Stimulated activated CD4-positive, alpha-beta T cell treated with anti-CD3 and anti-CD28 coated beads, Interleukin-15, amount 100 ng/mL, for 48 hours (primary cell): ENCODE measurements at regions not wholly inside any gene's neighbourhood (a gene's known extent, or its start where the extent isn't known, plus 50 kb on each side); places are given as distances from the start of the nearest gene placed in this dataset.
"Not testable (repeated sequence)": the region's sequence is repeated elsewhere in the genome, so short reads cannot be mapped to it uniquely, and the experiment has no call there.

Experiments used
- DNase-seq, 2 donors: peaks; one replicate each; pipeline ENCODE4 v3.0.0-alpha.2; 2020; ENCODE audit warnings: low read depth in 2 of 2

DNA sequence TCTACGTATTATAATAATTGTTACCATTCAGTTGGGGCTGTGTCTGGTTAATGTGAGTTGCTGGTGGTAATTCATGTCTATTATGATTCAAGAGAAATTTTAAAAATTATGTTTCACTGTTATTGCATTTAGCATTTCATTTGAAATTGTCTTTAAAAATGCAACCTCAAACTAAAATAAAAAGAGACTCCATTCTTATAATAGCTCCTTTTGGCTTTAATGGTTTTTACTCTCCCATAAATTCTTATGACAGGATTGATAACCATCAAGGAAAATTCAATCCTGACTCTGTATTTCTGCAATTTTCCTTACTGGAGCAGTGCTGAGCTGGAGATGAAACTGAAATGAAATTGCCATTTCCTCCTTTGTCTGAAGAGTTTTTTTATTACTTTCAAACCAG lies 262.7 kb downstream of the REEP3 start:
- DNase-seq = no peak

DNA sequence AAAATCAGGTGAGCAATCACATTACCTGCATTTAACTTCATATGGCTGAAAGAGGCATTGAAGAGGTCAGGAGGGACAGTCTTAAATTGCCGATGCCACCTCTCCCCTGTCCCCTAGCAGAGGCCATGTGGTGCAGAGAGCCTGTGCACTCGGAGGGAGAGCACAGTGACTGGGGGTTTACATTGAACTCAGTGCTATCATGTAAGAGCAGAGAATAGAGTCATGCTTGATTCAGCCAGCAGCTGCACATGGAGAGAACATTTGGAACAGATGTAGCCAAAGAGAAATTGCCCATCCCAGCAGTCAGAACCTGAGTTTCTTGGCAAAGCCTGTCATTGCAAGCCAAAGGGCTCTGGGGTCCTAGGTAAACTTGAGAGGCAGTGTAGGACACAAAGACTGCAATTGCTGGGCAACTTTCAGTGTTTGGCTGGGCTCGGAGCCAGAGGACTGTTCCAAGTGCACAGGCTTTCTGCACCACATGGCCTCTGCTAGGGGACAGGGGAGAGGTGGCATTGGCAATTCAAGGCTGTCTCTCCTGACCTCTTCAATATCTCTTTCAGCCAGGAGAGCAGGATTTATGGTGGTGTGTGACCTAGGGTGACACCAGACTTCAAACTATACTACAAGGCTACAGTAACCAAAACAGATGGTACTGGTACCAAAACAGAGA lies 267.1 kb downstream of the REEP3 start:
- no peak for DNase-seq

GRCh38 chr10:63795094-63795860 lies 274.1 kb downstream of the REEP3 start:
- no peak for DNase-seq

- no peak for DNase-seq
These were observed 277.6 kb downstream of the REEP3 start for GRCh38 chr10:63798599-63799498.

DNA sequence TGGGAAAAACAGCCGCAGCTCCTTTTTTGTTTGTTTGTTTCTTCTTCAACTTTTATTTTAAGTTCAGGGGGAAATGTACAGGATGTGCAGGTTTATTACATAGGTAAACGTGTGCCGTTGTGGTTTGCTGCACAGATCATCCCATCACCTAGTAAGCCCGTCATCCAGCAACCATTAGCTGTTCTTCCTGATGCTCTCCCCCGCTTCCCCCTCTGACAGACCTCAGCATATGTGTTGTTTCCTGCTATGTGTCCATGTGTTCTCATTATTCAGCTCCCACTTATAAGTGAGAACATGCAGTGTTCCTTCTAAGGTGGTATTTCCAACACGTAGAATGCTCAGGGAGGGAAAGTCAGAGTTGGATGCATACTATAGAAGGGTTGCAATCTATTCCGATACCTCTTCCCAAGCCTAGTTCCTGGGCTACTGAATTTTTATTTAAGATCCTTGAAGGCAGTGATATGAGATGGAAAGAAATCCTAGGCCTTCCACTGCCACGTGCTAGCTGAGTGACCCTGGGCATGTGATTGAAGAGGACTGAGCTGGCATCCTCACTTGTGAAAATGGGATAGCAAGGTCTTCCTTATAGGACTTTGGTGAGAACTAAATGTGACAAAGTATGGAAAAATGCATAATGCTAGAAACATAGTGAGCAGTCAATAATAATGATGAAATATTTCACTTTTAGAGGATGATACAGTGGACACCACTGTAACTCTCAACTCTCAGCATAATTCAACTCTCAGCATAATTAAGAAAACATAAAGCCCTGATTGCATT lies 278.5 kb downstream of the REEP3 start:
- no peak for DNase-seq

- no peak for DNase-seq
These were observed 280.0 kb downstream of the REEP3 start for GRCh38 chr10:63801166-63801565.

DNA sequence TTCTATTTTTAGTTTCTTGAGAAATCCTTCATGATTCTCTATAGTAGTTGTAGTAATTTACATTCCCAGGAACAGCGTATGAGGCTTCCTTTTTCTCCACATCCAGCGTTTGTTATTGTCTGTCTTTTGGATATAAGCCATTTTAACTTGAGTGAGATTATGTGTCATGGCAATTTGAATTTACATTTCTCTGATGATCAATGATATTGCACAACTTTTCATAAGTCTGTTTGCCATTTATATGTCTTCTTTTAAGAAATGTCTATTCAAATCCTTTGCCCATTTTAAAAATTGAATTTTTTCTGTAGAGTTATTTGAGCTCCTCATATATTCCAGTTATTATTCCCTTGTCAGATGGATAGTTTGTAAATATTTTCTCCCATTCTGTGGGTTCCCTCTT lies 285.1 kb downstream of the REEP3 start:
- no peak for DNase-seq

- DNase-seq = no peak
These were observed 291.3 kb downstream of the REEP3 start for GRCh38 chr10:63812501-63812900.

GRCh38 chr10:63819753-63820329 lies 298.6 kb downstream of the REEP3 start:
- DNase-seq = peak in 1 of 2 donors; percentile 7

DNA sequence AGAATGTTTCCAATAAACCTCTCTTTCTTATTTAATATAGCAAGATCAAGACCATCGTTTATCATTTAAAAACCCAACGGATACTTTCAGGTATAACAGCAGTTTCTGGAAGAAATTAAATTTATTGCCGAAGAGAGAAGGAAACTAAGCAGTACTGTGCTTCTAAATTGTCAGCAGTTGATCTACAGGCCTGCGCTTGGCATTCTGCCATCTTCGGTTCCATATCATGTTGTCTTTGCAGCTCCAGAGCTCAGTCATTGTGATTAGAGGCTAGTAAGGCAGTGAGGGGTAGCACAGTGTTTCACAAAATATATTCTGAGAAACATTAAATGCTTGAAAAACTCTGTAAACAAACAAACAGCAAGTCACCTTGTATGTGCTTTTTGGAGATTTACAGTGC lies 301.3 kb downstream of the REEP3 start:
- DNase-seq = no peak

GRCh38 chr10:63825111-63825510 lies 303.9 kb downstream of the REEP3 start:
- no peak for DNase-seq

GRCh38 chr10:63825766-63826165 lies 304.6 kb downstream of the REEP3 start:
- DNase-seq = no peak

DNA sequence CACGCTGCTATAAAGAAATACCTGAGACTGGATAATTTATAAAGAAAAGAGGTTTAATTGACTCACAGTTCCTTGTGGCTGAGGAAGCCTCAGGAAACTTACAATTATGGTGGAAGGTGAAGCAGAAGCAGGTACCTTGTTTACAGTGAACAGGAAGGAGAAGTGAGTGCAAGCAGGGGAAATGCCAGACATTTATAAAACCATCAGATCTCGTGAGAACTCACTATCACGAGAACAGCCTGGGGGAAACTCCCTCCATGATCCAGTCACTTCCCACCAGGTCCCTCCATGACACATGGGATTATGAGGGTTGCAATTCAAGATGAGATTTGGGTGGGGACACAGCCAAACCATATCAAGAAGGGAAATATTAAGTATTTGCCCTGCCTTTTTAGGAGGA lies 305.8 kb downstream of the REEP3 start:
- not testable (repeated sequence) for DNase-seq

DNA sequence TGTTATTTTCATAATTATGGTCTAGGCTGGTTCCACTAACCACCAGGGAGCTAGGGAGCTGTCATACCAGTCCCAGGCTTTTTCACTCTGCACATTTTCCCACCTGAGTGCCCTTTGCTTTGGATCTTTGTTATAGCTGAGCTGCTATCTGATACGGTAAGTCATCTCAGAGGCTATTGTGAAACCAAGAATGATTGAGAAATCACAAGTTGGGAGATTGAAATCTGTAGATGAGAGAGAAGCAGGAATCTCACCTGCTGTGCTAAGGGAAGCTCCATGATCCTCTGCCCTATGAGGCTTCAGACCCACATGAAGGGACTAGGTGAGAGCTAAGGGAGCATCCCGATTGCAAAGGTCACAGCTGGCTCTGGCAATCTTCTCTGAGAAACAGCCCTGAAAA lies 307.8 kb downstream of the REEP3 start:
- DNase-seq = no peak

DNA sequence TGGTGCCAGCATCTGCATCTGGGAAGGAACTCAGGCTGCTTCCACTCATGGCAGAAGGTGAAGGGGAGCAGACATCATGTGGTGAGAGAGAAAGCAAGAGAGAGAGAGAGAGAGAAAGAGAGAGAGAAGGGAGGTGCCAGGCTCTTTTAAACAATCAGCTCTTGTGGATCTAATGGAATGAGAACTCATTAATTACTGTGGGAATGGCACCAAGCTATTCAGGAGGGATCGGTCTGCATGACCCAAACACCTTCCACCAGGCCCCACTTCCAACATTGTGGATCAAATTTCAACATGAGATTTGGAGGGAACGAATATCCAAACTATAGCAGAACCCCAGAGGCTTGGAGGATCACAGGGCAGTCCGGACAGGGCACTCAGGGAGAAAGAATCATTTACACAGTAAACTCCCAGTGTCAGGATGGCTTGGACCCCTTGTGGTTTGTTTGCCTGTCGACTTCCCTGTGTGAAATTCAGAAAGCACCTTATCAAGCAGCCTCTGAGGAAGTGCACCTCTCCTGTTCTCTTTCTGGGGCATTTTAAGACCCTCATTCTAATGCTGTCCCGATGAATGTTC lies 308.5 kb downstream of the REEP3 start:
- DNase-seq = no peak

GRCh38 chr10:63832686-63833085 lies 311.5 kb downstream of the REEP3 start:
- no peak for DNase-seq

DNA sequence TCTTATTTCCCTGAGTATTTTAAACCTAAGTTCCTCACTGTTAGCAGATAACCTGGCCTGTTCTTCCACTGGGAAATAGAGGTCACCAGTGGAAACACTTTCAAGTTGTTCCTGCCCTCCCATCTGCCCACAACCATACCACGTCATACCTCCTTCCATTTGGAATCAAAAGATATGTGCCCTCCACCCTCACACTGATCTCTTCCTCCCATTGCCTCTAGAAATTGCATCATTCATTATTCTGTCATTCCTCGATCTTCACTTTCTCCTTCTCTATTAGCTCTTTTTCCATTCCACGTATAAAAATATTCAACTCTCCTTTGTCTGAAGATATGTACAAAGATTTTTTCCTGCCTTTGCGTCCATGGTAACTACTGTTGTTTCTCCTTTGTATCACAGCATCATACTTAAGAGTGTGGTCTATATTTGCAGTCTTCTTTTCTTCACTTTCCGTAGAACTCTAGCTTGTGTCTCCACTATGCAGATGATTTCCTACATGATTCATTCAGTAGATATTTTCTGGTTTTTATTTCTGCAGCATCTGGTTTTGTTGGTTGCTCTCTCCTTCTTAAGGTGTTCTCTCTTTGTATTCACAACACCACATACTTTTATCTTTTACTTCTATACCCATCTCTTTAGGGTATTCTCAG lies 312.3 kb downstream of the REEP3 start:
- no peak for DNase-seq

DNA sequence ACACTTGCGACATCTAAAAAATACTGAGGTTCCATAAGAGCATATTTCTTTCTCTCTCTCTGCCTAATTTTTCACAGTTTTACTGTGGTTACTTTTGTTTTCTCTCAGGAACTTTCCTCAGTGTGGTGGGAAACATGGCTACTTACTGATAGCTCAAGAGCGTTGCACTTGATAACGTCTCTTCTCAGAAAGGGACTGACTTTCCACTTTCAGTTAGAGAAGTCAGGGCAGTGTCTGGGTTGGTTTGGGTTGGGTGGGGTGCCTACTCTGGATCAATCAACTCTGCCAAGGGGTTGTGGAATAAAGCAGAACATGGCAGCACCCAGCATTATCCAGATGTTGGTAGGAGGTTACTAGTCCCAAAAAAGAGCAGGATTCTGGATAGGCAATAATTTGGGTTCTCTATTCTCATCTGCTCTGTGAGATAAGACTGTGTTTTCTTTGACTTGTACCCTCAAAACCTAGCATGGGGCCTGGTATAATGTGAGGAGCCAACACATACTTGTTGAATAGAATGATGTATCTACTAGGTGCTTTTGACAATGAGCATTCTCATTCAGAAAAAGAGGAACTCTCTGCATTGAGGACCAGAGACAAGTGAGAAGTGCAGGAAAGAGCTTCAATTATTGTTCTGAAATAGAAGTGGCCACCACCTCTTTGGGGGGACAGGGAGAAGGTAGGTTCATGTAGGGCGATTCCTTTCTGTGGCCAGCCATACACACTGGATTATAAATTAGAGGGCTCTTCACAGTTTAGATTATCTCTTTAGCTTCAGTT lies 315.7 kb downstream of the REEP3 start:
- no peak for DNase-seq

DNA sequence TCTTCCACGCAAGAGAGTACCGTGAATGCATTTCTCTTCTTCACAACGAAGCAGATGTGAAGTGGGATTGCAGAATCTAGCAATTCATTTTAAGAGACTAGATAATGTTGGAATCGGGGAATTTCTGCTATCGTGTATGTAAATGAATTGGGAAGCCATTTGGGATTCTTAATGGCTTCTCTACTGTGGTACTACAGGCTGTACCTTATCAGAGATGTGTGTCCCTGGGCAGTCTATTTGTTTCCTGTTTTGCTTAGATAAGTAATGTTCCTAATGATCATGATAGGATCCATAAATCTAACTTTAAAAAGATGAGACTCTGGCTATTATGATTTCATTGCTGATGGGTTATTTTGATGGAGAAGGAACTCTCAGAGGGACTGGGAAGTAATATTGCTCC lies 320.6 kb downstream of the REEP3 start:
- DNase-seq = no peak

- no peak for DNase-seq
These were observed 321.9 kb downstream of the REEP3 start for GRCh38 chr10:63843107-63843506.
